Gastrocnemius medialis (tissue), 4 donors: ENCODE measurements at regions not wholly inside any gene's neighbourhood (a gene's known extent, or its start where the extent isn't known, plus 50 kb on each side); places are given as distances from the start of the nearest gene placed in this dataset.

Source experiments
- ATAC-seq, 2 donors: fragments of 150-250 bp; one replicate each; pipeline ENCODE4 v1.9.1; 2016
- DNase-seq, 2 donors: peaks; one replicate each; pipeline ENCODE4 v3.0.0-alpha.2; 2019
- H3K27ac ChIP-seq, 4 donors: fragments of 200-600 bp; sonication (generic); 1 replicate in 1 of 4; 2 replicates in 3 of 4; pipeline ENCODE4 v1.5.1; 2016 to 2018; ENCODE audit warnings: mild to moderate bottlenecking in 2 of 4, moderate library complexity in 1 of 4
- H3K27me3 ChIP-seq, 3 donors: fragments of 200-600 bp; sonication (generic) in 2 of 3; 1 replicate in 1 of 3; 2 replicates in 2 of 3; pipeline versions ENCODE4 v1.5.1 to v1.6.0; 2016 to 2019; ENCODE audit warnings: mild to moderate bottlenecking in 1 of 3, moderate library complexity in 1 of 3
- H3K36me3 ChIP-seq, 2 donors: fragments of 200-600 bp; sonication (generic) in 1 of 2; one replicate each; pipeline ENCODE4 v1.5.1; 2017 to 2018
- H3K4me1 ChIP-seq, 2 donors: fragments of 200-600 bp; sonication (generic) in 1 of 2; one replicate each; pipeline ENCODE4 v1.5.1; 2016 to 2017; ENCODE audit warnings: mild to moderate bottlenecking in 2 of 2
- H3K4me3 ChIP-seq, 4 donors: fragments of 200-600 bp; sonication (generic) in 3 of 4; 1 replicate in 1 of 4; 2 replicates in 3 of 4; pipeline ENCODE4 v1.5.1; 2016 to 2019; ENCODE audit warnings: mild to moderate bottlenecking in 2 of 4
- H3K9me3 ChIP-seq, 3 donors: fragments of 200-600 bp; sonication (generic) in 2 of 3; 1 replicate in 1 of 3; 2 replicates in 2 of 3; pipeline ENCODE4 v1.5.1; 2016 to 2019
- POLR2A ChIP-seq, 2 donors: fragments of 450-650 bp; IDR thresholded peaks; one replicate each; pipeline ENCODE4 v1.6.1; 2017; ENCODE audit warnings: antibody characterized with exemption in 2 of 2, mild to moderate bottlenecking in 2 of 2, moderate library complexity in 2 of 2
- in situ Hi-C, 4 donors: fragments of 200-750 bp; cut with MboI; loops; one replicate each; pipeline versions ENCODE4 v1.15.0 to v1.8.0; 2017; ENCODE audit warnings: low sequenced_read_pairs in 4 of 4
- intact Hi-C: fragments of 100-400 bp; cut with DNase I; formaldehyde crosslinking; loops from one replicate; pipeline ENCODE4 v1.15.1; 2023; ENCODE audit warnings: low total_unique reads
- TF ChIP-seq, protein P1 (sequence below), 5 experiments: fragments of 450-650 bp in 3 of 5; fragments of 200-600 bp in 2 of 5; sonication (generic) in 2 of 5; IDR thresholded peaks in 4 of 5; conservative IDR thresholded peaks in 1 of 5; 1 replicate in 4 of 5; 2 replicates in 1 of 5; pipeline ENCODE4 v1.5.1; 2016 to 2019; ENCODE audit warnings: antibody characterized with exemption in 5 of 5, mild to moderate bottlenecking in 3 of 5, moderate library complexity in 3 of 5

GRCh38 chr16:54655121-54655590 lies 275.5 kb upstream of the IRX5 start:
- H3K27me3 ChIP-seq, result peaks cover 0 to 6% (median 0%) of the 10 kb centered on the region in 3 donors
- DNase-seq, result no peak
- no peaks in the 10 kb centered on the region for H3K9me3 ChIP-seq
- TF ChIP-seq POLR2A (IDR thresholded peaks at IDR 0.05), result no peak
- TF ChIP-seq, protein P1, sequence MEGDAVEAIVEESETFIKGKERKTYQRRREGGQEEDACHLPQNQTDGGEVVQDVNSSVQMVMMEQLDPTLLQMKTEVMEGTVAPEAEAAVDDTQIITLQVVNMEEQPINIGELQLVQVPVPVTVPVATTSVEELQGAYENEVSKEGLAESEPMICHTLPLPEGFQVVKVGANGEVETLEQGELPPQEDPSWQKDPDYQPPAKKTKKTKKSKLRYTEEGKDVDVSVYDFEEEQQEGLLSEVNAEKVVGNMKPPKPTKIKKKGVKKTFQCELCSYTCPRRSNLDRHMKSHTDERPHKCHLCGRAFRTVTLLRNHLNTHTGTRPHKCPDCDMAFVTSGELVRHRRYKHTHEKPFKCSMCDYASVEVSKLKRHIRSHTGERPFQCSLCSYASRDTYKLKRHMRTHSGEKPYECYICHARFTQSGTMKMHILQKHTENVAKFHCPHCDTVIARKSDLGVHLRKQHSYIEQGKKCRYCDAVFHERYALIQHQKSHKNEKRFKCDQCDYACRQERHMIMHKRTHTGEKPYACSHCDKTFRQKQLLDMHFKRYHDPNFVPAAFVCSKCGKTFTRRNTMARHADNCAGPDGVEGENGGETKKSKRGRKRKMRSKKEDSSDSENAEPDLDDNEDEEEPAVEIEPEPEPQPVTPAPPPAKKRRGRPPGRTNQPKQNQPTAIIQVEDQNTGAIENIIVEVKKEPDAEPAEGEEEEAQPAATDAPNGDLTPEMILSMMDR (IDR thresholded peaks at IDR 0.05 in 4 of 5, conservative IDR thresholded peaks at IDR 0.05 in 1 of 5), result no peak
- no peaks in the 10 kb centered on the region for H3K36me3 ChIP-seq
- in situ Hi-C loops (no loop called here), intact Hi-C loops (no loop called here)
- peaks cover 3 to 15% of the 10 kb centered on the region in 2 donors for H3K4me1 ChIP-seq
- H3K27ac ChIP-seq, result no peak overlapping the region
- no peak for ATAC-seq
- no peak overlapping the region for H3K4me3 ChIP-seq

GRCh38 chr16:54654429-54654828 lies 276.2 kb upstream of the IRX5 start:
- TF ChIP-seq, protein P1 (IDR thresholded peaks at IDR 0.05 in 4 of 5, conservative IDR thresholded peaks at IDR 0.05 in 1 of 5), result no peak
- no peak for TF ChIP-seq POLR2A (IDR thresholded peaks at IDR 0.05)
- peak in 1 of 2 donors; percentile 29 for ATAC-seq
- Histone ChIP-seq H3K9me3 (no peaks in the 10 kb centered on the region), H3K36me3 (no peaks in the 10 kb centered on the region), H3K27ac (no peak overlapping the region), H3K4me1 (peaks cover 3 to 15% of the 10 kb centered on the region in 2 donors), H3K27me3 (peaks cover 0 to 6% (median 0%) of the 10 kb centered on the region in 3 donors), H3K4me3 (no peak overlapping the region)
- intact Hi-C loops, result no loop called here
- in situ Hi-C loops, result no loop called here
- no peak for DNase-seq

- peaks cover 0 to 6% (median 0%) of the 10 kb centered on the region in 3 donors for H3K27me3 ChIP-seq
- no peak for TF ChIP-seq POLR2A (IDR thresholded peaks at IDR 0.05)
- TF ChIP-seq, protein P1 (IDR thresholded peaks at IDR 0.05 in 4 of 5, conservative IDR thresholded peaks at IDR 0.05 in 1 of 5), result no peak
These were observed 278.4 kb upstream of the IRX5 start for GRCh38 chr16:54652201-54652770.

GRCh38 chr16:54651440-54652195 lies 279.0 kb upstream of the IRX5 start:
- Histone ChIP-seq H3K9me3 (no peaks in the 10 kb centered on the region), H3K27ac (no peak overlapping the region), H3K27me3 (peaks cover 0 to 6% (median 0%) of the 10 kb centered on the region in 3 donors), H3K36me3 (no peaks in the 10 kb centered on the region), H3K4me1 (peaks cover 3 to 15% of the 10 kb centered on the region in 2 donors), H3K4me3 (no peak overlapping the region)
- in situ Hi-C loops, result no loop called here
- intact Hi-C loops, result no loop called here
- ATAC-seq, result no peak
- no peak for DNase-seq
- TF ChIP-seq, protein P1 (IDR thresholded peaks at IDR 0.05 in 4 of 5, conservative IDR thresholded peaks at IDR 0.05 in 1 of 5), result no peak
- no peak for TF ChIP-seq POLR2A (IDR thresholded peaks at IDR 0.05)

More at GRCh38 chr16:54652201-54652770, 278.4 kb upstream of the IRX5 start:
- intact Hi-C loops (no loop called here), in situ Hi-C loops (no loop called here)
- ATAC-seq (no peak), DNase-seq (no peak)
- H3K9me3 ChIP-seq, result no peaks in the 10 kb centered on the region
- H3K27ac ChIP-seq, result no peak overlapping the region
- H3K36me3 ChIP-seq, result no peaks in the 10 kb centered on the region
- peaks cover 3 to 15% of the 10 kb centered on the region in 2 donors for H3K4me1 ChIP-seq
- H3K4me3 ChIP-seq, result no peak overlapping the region
